GM23338 (cell line): ENCODE measurements at regions not wholly inside any gene's neighbourhood (a gene's known extent, or its start where the extent isn't known, plus 50 kb on each side); places are given as distances from the start of the nearest gene placed in this dataset.

Experiments used
- ATAC-seq: fragments of 200-7000 bp; cut with Tn5 transposase; 3 replicates; pipeline ENCODE4 v1.9.1; 2020
- DNase-seq: peaks from one replicate; pipeline ENCODE4 v3.0.0-alpha.2; 2015; ENCODE audit warnings: low spot score
- H2AFZ ChIP-seq: fragments of 200-600 bp; sonication (generic); 2 replicates; pipeline ENCODE4 v1.8.0; 2016; ENCODE audit warnings: antibody characterized with exemption, mild to moderate bottlenecking, moderate library complexity
- H3F3A ChIP-seq: fragments of 200-600 bp; sonication (generic); replicated peaks from 2 replicates; pipeline ENCODE4 v1.8.0; 2017; ENCODE audit warnings: antibody characterized with exemption, mixed run types, low read depth
- H3K27ac ChIP-seq: fragments of 200-600 bp; sonication (generic); 2 replicates; pipeline ENCODE4 v1.6.1; 2016; ENCODE audit warnings: low read depth
- H3K27me3 ChIP-seq: fragments of 200-600 bp; sonication (generic); 2 replicates; pipeline ENCODE4 v1.8.0; 2016; ENCODE audit warnings: mild to moderate bottlenecking, mixed run types, moderate library complexity; ENCODE audit not compliant: insufficient read depth
- H3K36me3 ChIP-seq: fragments of 200-600 bp; sonication (generic); 2 replicates; pipeline ENCODE4 v1.8.0; 2016; ENCODE audit warnings: mild to moderate bottlenecking; ENCODE audit not compliant: insufficient read depth
- H3K4me1 ChIP-seq: fragments of 200-600 bp; sonication (generic); 2 replicates; pipeline ENCODE4 v1.8.0; 2016; ENCODE audit warnings: mild to moderate bottlenecking, moderate library complexity; ENCODE audit not compliant: insufficient read depth
- H3K4me2 ChIP-seq: fragments of 200-600 bp; sonication (generic); 2 replicates; pipeline ENCODE4 v1.7.1; 2017; ENCODE audit warnings: mixed run types
- H3K4me3 ChIP-seq: fragments of 200-600 bp; sonication (generic); 2 replicates; pipeline ENCODE4 v1.6.1; 2016; ENCODE audit warnings: mixed run types
- H3K79me2 ChIP-seq: fragments of 200-600 bp; sonication (generic); replicated peaks from 2 replicates; pipeline ENCODE4 v1.8.0; 2017; ENCODE audit warnings: mild to moderate bottlenecking; ENCODE audit not compliant: insufficient read depth
- H3K9me2 ChIP-seq: fragments of 200-600 bp; sonication (generic); 2 replicates; pipeline ENCODE4 v1.8.0; 2017; ENCODE audit not compliant: insufficient read depth
- H4K20me1 ChIP-seq: fragments of 200-600 bp; sonication (generic); replicated peaks from 2 replicates; pipeline ENCODE4 v1.8.0; 2017; ENCODE audit warnings: mild to moderate bottlenecking; ENCODE audit not compliant: insufficient read depth
- H3K27ac Mint-ChIP-seq: 2 replicates; pipeline ENCODE4 v1.8.0; 2020; ENCODE audit warnings: inconsistent platforms, mild to moderate bottlenecking, moderate library complexity, mixed read lengths
- H3K27me3 Mint-ChIP-seq: 3 replicates; pipeline ENCODE4 v1.8.0; 2022; ENCODE audit warnings: low read depth, mild to moderate bottlenecking, moderate library complexity, mixed read lengths, inconsistent platforms; ENCODE audit not compliant: insufficient read depth, poor library complexity
- H3K36me3 Mint-ChIP-seq: 3 replicates; pipeline ENCODE4 v1.8.0; 2021; ENCODE audit warnings: low read depth, mild to moderate bottlenecking, inconsistent platforms, moderate library complexity, mixed read lengths
- H3K4me1 Mint-ChIP-seq: 3 replicates; pipeline ENCODE4 v1.8.0; 2020; ENCODE audit warnings: mild to moderate bottlenecking, inconsistent platforms, mixed read lengths
- H3K4me3 Mint-ChIP-seq: 3 replicates; pipeline ENCODE4 v1.8.0; 2021; ENCODE audit warnings: moderate library complexity, mild to moderate bottlenecking, inconsistent platforms, mixed read lengths
- H3K9me3 Mint-ChIP-seq: 3 replicates; pipeline ENCODE4 v1.8.0; 2020; ENCODE audit warnings: moderate library complexity, mild to moderate bottlenecking, inconsistent platforms, mixed read lengths
- CREB1 ChIP-seq: fragments of 250-450 bp; sonication (Bioruptor Pico); IDR thresholded peaks from 2 replicates; pipeline ENCODE4 v1.5.0; 2020; ENCODE audit warnings: low read depth, mild to moderate bottlenecking, moderate library complexity
- CTCF ChIP-seq, 2 experiments: fragments of 200-600 bp in 1 of 2; sonication (generic) in 1 of 2; conservative IDR thresholded peaks; 2 replicates each; pipeline versions ENCODE4 v1.5.1 to v1.6.1; 2016 to 2017; ENCODE audit warnings: antibody characterized with exemption in 2 of 2, low read depth in 2 of 2, mild to moderate bottlenecking in 2 of 2, moderate library complexity in 1 of 2
- POLR2AphosphoS5 ChIP-seq: IDR thresholded peaks from 2 replicates; pipeline ENCODE4 v1.6.1; 2016; ENCODE audit warnings: antibody characterized with exemption, low read depth
- ZNF114 ChIP-seq: fragments of 250-450 bp; sonication (Bioruptor Pico); IDR thresholded peaks from 2 replicates; pipeline ENCODE4 v1.5.0; 2020; ENCODE audit warnings: mild to moderate bottlenecking, moderate library complexity
- ZNF462 ChIP-seq: fragments of 250-450 bp; sonication (Bioruptor Pico); IDR thresholded peaks from 2 replicates; pipeline ENCODE4 v1.5.0; 2020; ENCODE audit warnings: mild to moderate bottlenecking, moderate library complexity

- ATAC-seq, result peak; percentile 95
- no peaks in the 10 kb centered on the region for H3F3A ChIP-seq
- H3K4me3 ChIP-seq, result no peak overlapping the region
- Mint-ChIP-seq H3K27me3 (no peaks in the 10 kb centered on the region), H3K27ac (no peak overlapping the region), H3K4me1 (peaks cover 8% of the 10 kb centered on the region), H3K9me3 (no peaks in the 10 kb centered on the region), H3K4me3 (no peak overlapping the region), H3K36me3 (no peaks in the 10 kb centered on the region)
- peak; percentile 89 for DNase-seq
- no peaks in the 10 kb centered on the region for H3K4me1 ChIP-seq
- H3K9me2 ChIP-seq, result no peaks in the 10 kb centered on the region
- no peaks in the 10 kb centered on the region for H3K27me3 ChIP-seq
- H3K79me2 ChIP-seq, result no peaks in the 10 kb centered on the region
- H3K4me2 ChIP-seq, result no peak overlapping the region
- no peaks in the 10 kb centered on the region for H4K20me1 ChIP-seq
- TF ChIP-seq CTCF (conservative IDR thresholded peaks at IDR 0.05; ENCODE audit: low read depth in 2 of 2) (peak; percentile 91 to 93), ZNF114 (CRISPR knock-in tag) (no peak), ZNF462 (peak; percentile 50; the same call in 1 of the 2 replicates), CREB1 (no peak), POLR2AphosphoS5 (no peak)
- H3K27ac ChIP-seq, result no peak overlapping the region
- H2AFZ ChIP-seq, result peak overlapping the region; percentile 8; the same call in 1 of the 2 replicates
- H3K36me3 ChIP-seq, result no peaks in the 10 kb centered on the region
These were observed 139.4 kb downstream of the AKAIN1 start for GRCh38 chr18:5057386-5058348.
